Stimulated activated naive B cell treated with anti-CD40 and anti-IgM and Interleukin-4, amounts not matched to agents 10 μg/mL and 1 μg/mL and 100 μg/mL, for 72 hours (primary cell): ENCODE measurements at regions not wholly inside any gene's neighbourhood (a gene's known extent, or its start where the extent isn't known, plus 50 kb on each side); places are given as distances from the start of the nearest gene placed in this dataset.

Source experiments
- ATAC-seq, 2 donors: fragments of 150-1000 bp; cut with Tn5 transposase; replicated peaks; 2 replicates each; pipeline ENCODE4 v1.10.0; 2021; ENCODE audit warnings: moderate library complexity in 1 of 2
- DNase-seq: peaks from one replicate; pipeline ENCODE4 v3.0.0; 2021
- H3K27ac Mint-ChIP-seq: one replicate; pipeline ENCODE4 v1.8.0; 2022; ENCODE audit warnings: mild to moderate bottlenecking, mixed read lengths
- H3K27me3 Mint-ChIP-seq, 2 donors: one replicate each; pipeline ENCODE4 v1.8.0; 2022; ENCODE audit warnings: mixed read lengths in 2 of 2
- H3K36me3 Mint-ChIP-seq, 2 donors: one replicate each; pipeline ENCODE4 v1.8.0; 2022; ENCODE audit warnings: mixed read lengths in 2 of 2, mild to moderate bottlenecking in 1 of 2
- H3K4me1 Mint-ChIP-seq, 2 donors: one replicate each; pipeline ENCODE4 v1.8.0; 2022; ENCODE audit warnings: mixed read lengths in 2 of 2, mild to moderate bottlenecking in 1 of 2
- H3K4me3 Mint-ChIP-seq, 2 donors: one replicate each; pipeline ENCODE4 v1.8.0; 2022; ENCODE audit warnings: mild to moderate bottlenecking in 2 of 2, mixed read lengths in 2 of 2, moderate library complexity in 1 of 2
- H3K9me3 Mint-ChIP-seq, 2 donors: one replicate each; pipeline ENCODE4 v1.8.0; 2022; ENCODE audit warnings: mixed read lengths in 2 of 2, mild to moderate bottlenecking in 1 of 2

GRCh38 chr13:76750126-76750525 is 136.1 kb downstream of the KCTD12 start:
- H3K27me3 Mint-ChIP-seq = peaks cover 0 to 5% of the 10 kb centered on the region in 2 donors
- no peak for DNase-seq
- no peak overlapping the region for H3K27ac Mint-ChIP-seq
- no peaks in the 10 kb centered on the region for H3K36me3 Mint-ChIP-seq
- no peaks in the 10 kb centered on the region for H3K9me3 Mint-ChIP-seq
- no peak for ATAC-seq
- H3K4me1 Mint-ChIP-seq = peaks cover 7 to 9% of the 10 kb centered on the region in 2 donors
- no peak overlapping the region for H3K4me3 Mint-ChIP-seq

GRCh38 chr13:76745261-76746200 is 140.7 kb downstream of the KCTD12 start:
- H3K36me3 Mint-ChIP-seq = no peaks in the 10 kb centered on the region
- H3K4me3 Mint-ChIP-seq = no peak overlapping the region
- no peaks in the 10 kb centered on the region for H3K27me3 Mint-ChIP-seq
- DNase-seq (peak; percentile 5), ATAC-seq (peak; percentile 74 to 86)
- H3K9me3 Mint-ChIP-seq = peaks cover 5 to 8% of the 10 kb centered on the region in 2 donors
- H3K27ac Mint-ChIP-seq = no peak overlapping the region
- peaks cover 12 to 20% of the 10 kb centered on the region in 2 donors for H3K4me1 Mint-ChIP-seq

DNA sequence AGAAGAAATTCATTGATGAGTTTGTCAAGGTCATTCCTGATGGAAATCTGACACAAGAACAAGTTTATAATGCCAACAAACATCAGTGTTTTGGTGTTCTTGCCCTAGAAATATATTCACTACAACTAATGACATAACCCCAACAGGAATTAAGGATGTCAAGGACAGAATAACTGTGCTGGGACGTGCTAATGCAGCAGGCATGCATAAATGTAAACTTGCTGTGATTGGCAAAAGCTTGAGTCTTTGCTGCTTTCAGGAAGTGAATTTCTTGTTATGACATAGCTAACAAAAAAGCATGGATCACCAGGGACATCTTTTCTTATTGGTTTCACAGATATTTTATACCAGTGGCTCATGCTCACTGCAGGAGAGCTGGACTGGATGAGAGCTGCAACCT is 144.6 kb downstream of the KCTD12 start:
- no peak for DNase-seq
- no peaks in the 10 kb centered on the region for H3K36me3 Mint-ChIP-seq
- no peak overlapping the region for H3K4me3 Mint-ChIP-seq
- H3K27me3 Mint-ChIP-seq = no peaks in the 10 kb centered on the region
- no peak for ATAC-seq
- peaks cover 5 to 8% of the 10 kb centered on the region in 2 donors for H3K9me3 Mint-ChIP-seq
- peaks cover 12 to 20% of the 10 kb centered on the region in 2 donors for H3K4me1 Mint-ChIP-seq
- no peak overlapping the region for H3K27ac Mint-ChIP-seq

DNA sequence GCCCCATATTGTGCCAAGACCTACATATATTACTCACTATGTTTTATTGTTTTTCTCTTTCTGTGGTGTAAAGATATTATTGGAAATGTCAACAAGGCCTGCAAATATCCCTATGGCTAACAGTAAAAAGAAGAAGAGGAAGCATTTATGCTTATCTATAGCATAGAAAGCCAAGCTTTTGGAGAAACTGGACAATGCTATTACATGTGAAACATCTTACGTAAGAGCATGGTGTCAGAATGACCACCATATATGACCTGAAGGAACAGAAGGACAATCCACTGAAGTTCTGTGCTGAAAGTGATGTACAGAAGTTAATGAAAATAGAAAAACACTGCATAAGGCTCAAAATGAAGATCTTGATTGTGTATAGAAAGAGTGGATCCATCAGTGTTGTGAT is 145.2 kb downstream of the KCTD12 start:
- Mint-ChIP-seq H3K4me1 (peaks cover 12 to 19% of the 10 kb centered on the region in 2 donors), H3K27ac (no peak overlapping the region), H3K9me3 (peaks cover 5 to 8% of the 10 kb centered on the region in 2 donors), H3K4me3 (no peak overlapping the region), H3K36me3 (no peaks in the 10 kb centered on the region), H3K27me3 (no peaks in the 10 kb centered on the region)
- DNase-seq = no peak
- no peak for ATAC-seq

DNA sequence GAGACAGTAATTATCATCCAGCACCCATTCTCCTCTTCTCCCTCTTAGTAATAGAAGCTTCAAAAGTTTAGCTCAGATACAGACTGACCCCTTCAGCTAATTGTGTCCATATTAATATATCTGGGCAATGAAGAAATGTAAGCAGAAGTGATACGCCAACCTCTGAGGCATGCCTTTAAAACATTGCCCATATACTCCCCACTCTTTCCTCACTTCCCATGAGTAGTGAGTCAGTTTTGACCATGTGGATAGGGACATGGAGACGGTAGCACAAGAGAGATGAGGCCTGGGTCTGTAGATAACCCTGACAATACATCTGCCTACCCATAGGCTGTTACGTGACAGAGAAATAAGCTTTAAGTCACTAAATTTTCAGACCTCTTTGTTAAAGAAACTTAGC is 147.6 kb downstream of the KCTD12 start:
- no peaks in the 10 kb centered on the region for H3K4me1 Mint-ChIP-seq
- ATAC-seq = no peak
- no peak for DNase-seq
- no peak overlapping the region for H3K27ac Mint-ChIP-seq
- H3K27me3 Mint-ChIP-seq = no peaks in the 10 kb centered on the region
- H3K4me3 Mint-ChIP-seq = no peak overlapping the region
- H3K9me3 Mint-ChIP-seq = peaks cover 5 to 6% of the 10 kb centered on the region in 2 donors
- no peaks in the 10 kb centered on the region for H3K36me3 Mint-ChIP-seq

- no peak for ATAC-seq
Observed at GRCh38 chr13:76737526-76737925, 148.7 kb downstream of the KCTD12 start.

DNA sequence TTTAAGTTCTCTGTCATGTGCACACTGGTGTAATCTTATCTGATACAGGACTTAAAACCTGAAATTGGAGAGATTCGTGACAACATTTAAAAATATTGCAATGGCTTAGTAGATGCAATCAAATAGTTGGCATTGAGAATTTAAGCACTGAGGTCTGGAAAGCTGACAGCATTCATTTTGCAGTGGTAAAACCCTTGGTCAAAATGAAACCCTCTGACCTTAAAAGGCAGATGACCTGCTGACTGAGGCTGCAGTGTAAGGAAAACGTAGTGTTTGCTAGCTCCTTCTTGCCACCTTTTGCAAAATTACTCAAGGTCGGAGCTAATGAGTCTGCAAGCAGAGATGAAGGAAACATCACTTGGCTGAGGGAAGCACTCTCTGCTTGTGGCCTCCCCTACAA is 150.6 kb downstream of the KCTD12 start:
- Mint-ChIP-seq H3K27ac (no peak overlapping the region), H3K4me1 (no peaks in the 10 kb centered on the region), H3K9me3 (peaks cover 3% of the 10 kb centered on the region in 2 donors), H3K36me3 (no peaks in the 10 kb centered on the region), H3K4me3 (no peak overlapping the region), H3K27me3 (peaks cover 0 to 3% of the 10 kb centered on the region in 2 donors)
- DNase-seq = no peak
- ATAC-seq = no peak

More at GRCh38 chr13:76737526-76737925, 148.7 kb downstream of the KCTD12 start:
- Mint-ChIP-seq H3K4me1 (no peaks in the 10 kb centered on the region), H3K9me3 (peaks cover 8 to 9% of the 10 kb centered on the region in 2 donors), H3K27ac (no peak overlapping the region), H3K4me3 (no peak overlapping the region), H3K36me3 (no peaks in the 10 kb centered on the region), H3K27me3 (no peaks in the 10 kb centered on the region)
- DNase-seq = no peak

DNA sequence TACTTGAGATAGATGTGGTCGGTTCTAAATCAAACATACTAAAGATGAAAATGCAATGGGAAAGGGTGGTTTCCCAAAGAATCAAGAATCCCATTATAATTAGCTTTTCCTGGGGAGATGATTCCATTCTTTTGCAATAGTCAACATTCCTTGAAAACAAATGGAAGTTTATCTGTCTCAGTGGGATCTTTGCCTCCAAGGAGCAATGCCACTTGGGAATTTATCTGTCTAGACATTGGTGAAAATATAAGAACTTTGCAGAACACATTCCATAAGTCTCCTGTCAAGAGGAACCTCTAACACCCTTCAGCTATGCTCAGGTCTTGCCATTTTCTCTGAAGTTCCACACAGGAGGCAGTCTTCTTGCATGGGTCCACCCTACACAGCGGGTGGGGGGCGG is 152.5 kb downstream of the KCTD12 start:
- Mint-ChIP-seq H3K9me3 (peaks cover 3 to 5% of the 10 kb centered on the region in 2 donors), H3K36me3 (no peaks in the 10 kb centered on the region), H3K27me3 (peaks cover 0 to 3% of the 10 kb centered on the region in 2 donors), H3K27ac (no peak overlapping the region), H3K4me3 (no peak overlapping the region), H3K4me1 (no peaks in the 10 kb centered on the region)
- DNase-seq (no peak), ATAC-seq (no peak)

DNA sequence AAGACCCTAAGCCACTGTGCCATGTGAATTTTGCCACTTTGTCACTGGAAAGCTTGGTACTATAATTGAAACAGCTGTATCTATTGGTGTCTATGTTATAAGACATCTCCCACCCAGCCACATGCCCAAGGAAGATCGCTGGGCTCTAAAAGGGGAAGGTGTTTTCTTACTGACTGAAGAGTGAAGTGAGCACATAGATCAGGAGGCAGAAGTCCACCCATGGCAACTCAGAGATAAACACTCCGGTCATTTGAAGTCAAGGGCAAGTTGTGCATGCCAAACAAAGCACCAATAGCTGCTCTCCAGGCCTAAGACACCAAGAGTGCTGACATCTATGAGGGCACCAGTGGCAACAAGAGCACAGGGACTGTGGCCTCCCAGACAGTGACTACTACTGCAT is 153.8 kb downstream of the KCTD12 start:
- no peak for ATAC-seq
- Mint-ChIP-seq H3K4me1 (no peaks in the 10 kb centered on the region), H3K27me3 (peaks cover 0 to 3% of the 10 kb centered on the region in 2 donors), H3K4me3 (no peak overlapping the region), H3K9me3 (peaks cover 3 to 5% of the 10 kb centered on the region in 2 donors), H3K36me3 (no peaks in the 10 kb centered on the region), H3K27ac (no peak overlapping the region)
- DNase-seq = no peak

- Mint-ChIP-seq H3K36me3 (no peaks in the 10 kb centered on the region), H3K27ac (no peak overlapping the region), H3K27me3 (peaks cover 0 to 3% of the 10 kb centered on the region in 2 donors), H3K4me1 (no peaks in the 10 kb centered on the region), H3K9me3 (peaks cover 10 to 11% of the 10 kb centered on the region in 2 donors), H3K4me3 (no peak overlapping the region)
- ATAC-seq = no peak
- no peak for DNase-seq
Observed at GRCh38 chr13:76730220-76730619, 156.0 kb downstream of the KCTD12 start.

- no peak for ATAC-seq
- H3K27me3 Mint-ChIP-seq = peaks cover 0 to 3% of the 10 kb centered on the region in 2 donors
- H3K4me1 Mint-ChIP-seq = no peaks in the 10 kb centered on the region
- no peaks in the 10 kb centered on the region for H3K36me3 Mint-ChIP-seq
- H3K27ac Mint-ChIP-seq = no peak overlapping the region
- H3K4me3 Mint-ChIP-seq = no peak overlapping the region
- H3K9me3 Mint-ChIP-seq = peaks cover 10 to 11% of the 10 kb centered on the region in 2 donors
- no peak for DNase-seq
Observed at GRCh38 chr13:76729691-76730090, 156.5 kb downstream of the KCTD12 start.

DNA sequence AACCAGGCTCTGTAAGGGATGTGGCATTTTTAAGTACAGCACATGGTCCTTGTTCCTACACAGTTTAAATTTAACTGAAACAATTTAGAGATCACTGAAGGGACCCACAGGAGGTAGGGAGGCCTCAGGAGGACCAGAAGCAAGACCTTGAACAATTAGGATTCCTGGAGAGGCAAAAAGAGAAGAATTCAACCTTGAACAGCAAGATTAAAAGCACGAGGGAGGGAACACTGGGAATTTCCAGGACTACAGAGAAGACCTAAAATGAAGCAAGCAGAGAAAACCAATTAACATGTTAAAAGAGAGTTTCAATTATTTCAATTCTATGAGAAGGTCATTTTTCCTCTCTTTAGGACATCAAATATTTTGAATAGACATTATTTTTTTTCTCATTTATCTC is 160.3 kb downstream of the KCTD12 start:
- H3K36me3 Mint-ChIP-seq = no peaks in the 10 kb centered on the region
- H3K27ac Mint-ChIP-seq = no peak overlapping the region
- ATAC-seq (no peak), DNase-seq (no peak)
- H3K4me3 Mint-ChIP-seq = no peak overlapping the region
- H3K27me3 Mint-ChIP-seq = peaks cover 0 to under 1% of the 10 kb centered on the region in 2 donors
- H3K4me1 Mint-ChIP-seq = no peaks in the 10 kb centered on the region
- peaks cover 7 to 8% of the 10 kb centered on the region in 2 donors for H3K9me3 Mint-ChIP-seq

DNA sequence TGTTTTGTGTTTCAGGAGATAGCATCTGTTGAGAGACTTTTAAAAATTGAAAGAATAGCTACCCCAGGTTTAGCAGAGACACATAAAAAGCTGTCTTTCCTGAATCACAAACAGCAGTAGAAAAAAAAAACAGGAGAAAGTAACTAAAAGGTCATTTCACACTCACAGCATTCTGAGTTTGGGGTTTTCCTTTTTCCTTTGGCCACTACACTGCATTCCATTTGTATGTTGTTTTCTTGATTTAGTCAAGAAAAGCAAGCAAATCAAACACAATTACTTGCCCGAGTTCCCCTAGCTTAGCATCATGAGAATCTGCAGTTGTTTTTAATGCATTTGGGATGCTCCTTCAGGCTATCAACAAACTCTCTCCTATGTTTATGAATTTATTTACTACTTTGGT is 161.0 kb downstream of the KCTD12 start:
- no peak for DNase-seq
- Mint-ChIP-seq H3K4me3 (no peak overlapping the region), H3K27ac (no peak overlapping the region), H3K9me3 (peaks cover 7 to 8% of the 10 kb centered on the region in 2 donors), H3K36me3 (no peaks in the 10 kb centered on the region), H3K27me3 (no peaks in the 10 kb centered on the region), H3K4me1 (no peaks in the 10 kb centered on the region)
- ATAC-seq = no peak

- DNase-seq (no peak), ATAC-seq (no peak)
- no peak overlapping the region for H3K4me3 Mint-ChIP-seq
- H3K27ac Mint-ChIP-seq = no peak overlapping the region
- no peaks in the 10 kb centered on the region for H3K27me3 Mint-ChIP-seq
- peaks cover 7 to 8% of the 10 kb centered on the region in 2 donors for H3K9me3 Mint-ChIP-seq
- H3K4me1 Mint-ChIP-seq = no peaks in the 10 kb centered on the region
- no peaks in the 10 kb centered on the region for H3K36me3 Mint-ChIP-seq
Observed at GRCh38 chr13:76724421-76724820, 161.8 kb downstream of the KCTD12 start.
